ENCODE measurements at regions not wholly inside any gene's neighbourhood (a gene's known extent, or its start where the extent isn't known, plus 50 kb on each side); places are given as distances from the start of the nearest gene placed in this dataset.

GRCh38 chr17:77718669-77718961, 239.9 kb upstream of the TNRC6C start:
- intact Hi-C loops (cut with micrococcal nuclease) = no loop called here
- no TSS peak for BruUV-seq (replicated peaks)
- Histone ChIP-seq H3K4me1 (ENCODE audit: insufficient read depth, low read length) (no peaks in the 10 kb centered on the region), H3K9ac (ENCODE audit: low read length) (no peak overlapping the region), H2AFZ (ENCODE audit: low read length) (no peak overlapping the region), H3K36me3 (ENCODE audit: low read depth, low read length) (no peaks in the 10 kb centered on the region), H3K27ac (ENCODE audit: low read length) (no peak overlapping the region), H3K27me3 (ENCODE audit: low read length) (peaks cover 62% of the 10 kb centered on the region), H3K79me2 (ENCODE audit: low read length) (no peaks in the 10 kb centered on the region), H4K20me1 (ENCODE audit: low read length) (no peaks in the 10 kb centered on the region), H3F3A (ENCODE audit: low read length, unreplicated experiment) (no peaks in the 10 kb centered on the region), H3K4me2 (ENCODE audit: low read length) (no peak overlapping the region), H3K9me2 (replicated peaks; ENCODE audit: low read length) (no peaks in the 10 kb centered on the region), H3K9me3 (ENCODE audit: low read length) (no peaks in the 10 kb centered on the region), H3K4me3 (ENCODE audit: low read length) (no peak overlapping the region)
- POLR2A ChIA-PET (ENCODE audit: unreplicated experiment) = no interaction called here
- DNase-seq = no peak
- no peak for ATAC-seq
- TF ChIP-seq EZH2phosphoT487 (IDR thresholded peaks at IDR 0.05; ENCODE audit: borderline replicate concordance, low read length) = no peak
- no peak for TF ChIP-seq CTCF (conservative IDR thresholded peaks at IDR 0.05; ENCODE audit: low read depth, low read length)
- TF ChIP-seq EZH2 (IDR thresholded peaks at IDR 0.05; ENCODE audit: low read length, unreplicated experiment) = no peak
- CTCF ChIA-PET = no interaction called here

- Histone ChIP-seq H3K79me2 (ENCODE audit: low read length) (no peaks in the 10 kb centered on the region), H3K27ac (ENCODE audit: low read length) (no peak overlapping the region), H2AFZ (ENCODE audit: low read length) (no peak overlapping the region), H3K9me2 (replicated peaks; ENCODE audit: low read length) (no peaks in the 10 kb centered on the region), H3K4me3 (ENCODE audit: low read length) (no peak overlapping the region), H3K9ac (ENCODE audit: low read length) (no peak overlapping the region), H3K4me1 (ENCODE audit: insufficient read depth, low read length) (no peaks in the 10 kb centered on the region), H3K27me3 (ENCODE audit: low read length) (peaks cover 64% of the 10 kb centered on the region), H3K36me3 (ENCODE audit: low read depth, low read length) (no peaks in the 10 kb centered on the region), H3K4me2 (ENCODE audit: low read length) (no peak overlapping the region), H3K9me3 (ENCODE audit: low read length) (no peaks in the 10 kb centered on the region), H4K20me1 (ENCODE audit: low read length) (no peaks in the 10 kb centered on the region), H3F3A (ENCODE audit: low read length, unreplicated experiment) (no peaks in the 10 kb centered on the region)
- BruUV-seq (replicated peaks) = no TSS peak
- TF ChIP-seq EZH2 (IDR thresholded peaks at IDR 0.05; ENCODE audit: low read length, unreplicated experiment) (no peak), EZH2phosphoT487 (IDR thresholded peaks at IDR 0.05; ENCODE audit: borderline replicate concordance, low read length) (no peak), CTCF (conservative IDR thresholded peaks at IDR 0.05; ENCODE audit: low read depth, low read length) (no peak)
- intact Hi-C loops (cut with micrococcal nuclease) = no loop called here
- POLR2A ChIA-PET (ENCODE audit: unreplicated experiment) = no interaction called here
- no peak for ATAC-seq
- no peak for DNase-seq
- CTCF ChIA-PET = no interaction called here
These were observed 238.7 kb upstream of the TNRC6C start for GRCh38 chr17:77719806-77720205.

- ChIA-PET CTCF (no interaction called here), POLR2A (ENCODE audit: unreplicated experiment) (no interaction called here)
- Histone ChIP-seq H3F3A (ENCODE audit: low read length, unreplicated experiment) (no peaks in the 10 kb centered on the region), H3K36me3 (ENCODE audit: low read depth, low read length) (no peaks in the 10 kb centered on the region), H3K4me2 (ENCODE audit: low read length) (no peak overlapping the region), H3K4me3 (ENCODE audit: low read length) (no peak overlapping the region), H3K27me3 (ENCODE audit: low read length) (peaks cover 67% of the 10 kb centered on the region), H3K9me3 (ENCODE audit: low read length) (no peaks in the 10 kb centered on the region), H4K20me1 (ENCODE audit: low read length) (no peaks in the 10 kb centered on the region), H3K9me2 (replicated peaks; ENCODE audit: low read length) (no peaks in the 10 kb centered on the region), H2AFZ (ENCODE audit: low read length) (no peak overlapping the region), H3K79me2 (ENCODE audit: low read length) (no peaks in the 10 kb centered on the region), H3K4me1 (ENCODE audit: insufficient read depth, low read length) (no peaks in the 10 kb centered on the region), H3K27ac (ENCODE audit: low read length) (no peak overlapping the region), H3K9ac (ENCODE audit: low read length) (no peak overlapping the region)
- TF ChIP-seq CTCF (conservative IDR thresholded peaks at IDR 0.05; ENCODE audit: low read depth, low read length) = no peak
- TF ChIP-seq EZH2phosphoT487 (IDR thresholded peaks at IDR 0.05; ENCODE audit: borderline replicate concordance, low read length) = no peak
- TF ChIP-seq EZH2 (IDR thresholded peaks at IDR 0.05; ENCODE audit: low read length, unreplicated experiment) = no peak
- BruUV-seq (replicated peaks) = no TSS peak
- DNase-seq (no peak), ATAC-seq (no peak)
- intact Hi-C loops (cut with micrococcal nuclease) = no loop called here
These were observed 237.3 kb upstream of the TNRC6C start for GRCh38 chr17:77720946-77721845.

All from PC-3 (cell line).